ENCODE measurements at regions not wholly inside any gene's neighbourhood (a gene's known extent, or its start where the extent isn't known, plus 50 kb on each side); places are given as distances from the start of the nearest gene placed in this dataset.

GRCh38 chr1:4331767-4332163 lies 322.6 kb upstream of the AJAP1 start:
- DNase-seq (ENCODE audit: extremely low read depth, low read depth): no peak
- H3K4me3 ChIP-seq (replicated peaks; ENCODE audit: low read depth, low read length): no peak overlapping the region
- no peak for TF ChIP-seq CTCF (IDR thresholded peaks at IDR 0.05; ENCODE audit: low read depth, low read length, missing control alignments)

- TF ChIP-seq CTCF (IDR thresholded peaks at IDR 0.05; ENCODE audit: low read depth, low read length, missing control alignments): no peak
- no peak overlapping the region for H3K4me3 ChIP-seq (replicated peaks; ENCODE audit: low read depth, low read length)
- no peak for DNase-seq (ENCODE audit: extremely low read depth, low read depth)
Observed at GRCh38 chr1:4336507-4336906, 317.9 kb upstream of the AJAP1 start.

GRCh38 chr1:4341421-4341820 lies 313.0 kb upstream of the AJAP1 start:
- no peak overlapping the region for H3K4me3 ChIP-seq (replicated peaks; ENCODE audit: low read depth, low read length)
- no peak for TF ChIP-seq CTCF (IDR thresholded peaks at IDR 0.05; ENCODE audit: low read depth, low read length, missing control alignments)
- DNase-seq (ENCODE audit: extremely low read depth, low read depth): no peak

- no peak for TF ChIP-seq CTCF (IDR thresholded peaks at IDR 0.05; ENCODE audit: low read depth, low read length, missing control alignments)
- DNase-seq (ENCODE audit: extremely low read depth, low read depth): no peak
- H3K4me3 ChIP-seq (replicated peaks; ENCODE audit: low read depth, low read length): no peak overlapping the region
Observed at GRCh38 chr1:4344065-4344732, 310.2 kb upstream of the AJAP1 start.

GRCh38 chr1:4345094-4345493 lies 309.3 kb upstream of the AJAP1 start:
- TF ChIP-seq CTCF (IDR thresholded peaks at IDR 0.05; ENCODE audit: low read depth, low read length, missing control alignments): no peak
- no peak for DNase-seq (ENCODE audit: extremely low read depth, low read depth)
- no peak overlapping the region for H3K4me3 ChIP-seq (replicated peaks; ENCODE audit: low read depth, low read length)

GRCh38 chr1:4346131-4346530 lies 308.3 kb upstream of the AJAP1 start:
- TF ChIP-seq CTCF (IDR thresholded peaks at IDR 0.05; ENCODE audit: low read depth, low read length, missing control alignments): no peak
- no peak for DNase-seq (ENCODE audit: extremely low read depth, low read depth)

GRCh38 chr1:4351453-4351852 lies 303.0 kb upstream of the AJAP1 start:
- H3K4me3 ChIP-seq (replicated peaks; ENCODE audit: low read depth, low read length): no peak overlapping the region
- DNase-seq (ENCODE audit: extremely low read depth, low read depth): no peak
- no peak for TF ChIP-seq CTCF (IDR thresholded peaks at IDR 0.05; ENCODE audit: low read depth, low read length, missing control alignments)

More at GRCh38 chr1:4346131-4346530, 308.3 kb upstream of the AJAP1 start:
- H3K4me3 ChIP-seq (replicated peaks; ENCODE audit: low read depth, low read length): no peak overlapping the region

Data from HFF-Myc (cell line).